IMR-90 (cell line): ENCODE measurements at regions not wholly inside any gene's neighbourhood (a gene's known extent, or its start where the extent isn't known, plus 50 kb on each side); places are given as distances from the start of the nearest gene placed in this dataset.

Experiments used
- ATAC-seq: fragments of 200-7000 bp; cut with Tn5 transposase; 2 replicates; pipeline ENCODE4 v1.9.1; 2020; ENCODE audit warnings: low read depth, mild to moderate bottlenecking, moderate library complexity
- BruUV-seq: library from RNA; stranded (reverse); fragments of 400-500 nt; replicated peaks from 2 replicates; lab custom pipeline; 2021; lab: Mats Ljungman, UMichigan
- CTCF ChIA-PET: fragments of 300-600 bp; formaldehyde crosslinking; extraction: SDS; loops from one replicate; lab custom pipeline; 2021; ENCODE audit warnings: antibody characterized with exemption; lab: Yijun Ruan, JAX
- POLR2A ChIA-PET: fragments of 300-600 bp; sonication (Branson Sonifier 250); formaldehyde crosslinking; loops from one replicate; lab custom pipeline; 2022; ENCODE audit warnings: antibody characterized with exemption; ENCODE audit not compliant: unreplicated experiment; lab: Charles Lee
- DNase-seq: peaks from one replicate; pipeline ENCODE4 v3.0.0; 2013
- H2AFZ ChIP-seq: replicated peaks from 2 replicates; pipeline ENCODE3; 2013; ENCODE audit warnings: low read length, mild to moderate bottlenecking; ENCODE audit not compliant: poor library complexity
- H2AK5ac ChIP-seq: 2 replicates; pipeline ENCODE4 v1.6.1; 2013; ENCODE audit warnings: low read depth, low read length, inconsistent platforms
- H2AK9ac ChIP-seq: replicated peaks from 2 replicates; pipeline ENCODE3; 2013; ENCODE audit warnings: mild to moderate bottlenecking, low read depth, low read length, moderate library complexity; ENCODE audit not compliant: poor library complexity
- H2BK120ac ChIP-seq: 2 replicates; pipeline ENCODE4 v1.6.1; 2013; ENCODE audit warnings: low read depth, low read length, inconsistent platforms
- H2BK15ac ChIP-seq: 3 replicates; pipeline ENCODE4 v1.6.1; 2013; ENCODE audit warnings: low read depth, low read length, inconsistent platforms
- H2BK20ac ChIP-seq: 2 replicates; pipeline ENCODE4 v1.6.1; 2013; ENCODE audit warnings: low read depth, mild to moderate bottlenecking, inconsistent platforms, low read length, moderate library complexity
- H2BK5ac ChIP-seq: 2 replicates; pipeline ENCODE4 v1.6.1; 2013; ENCODE audit warnings: mild to moderate bottlenecking, low read depth, low read length, inconsistent platforms; ENCODE audit not compliant: poor library complexity, severe bottlenecking
- H3K14ac ChIP-seq: replicated peaks from 2 replicates; pipeline ENCODE4 v1.6.1; 2013; ENCODE audit warnings: low read depth, low read length, inconsistent platforms
- H3K18ac ChIP-seq: 2 replicates; pipeline ENCODE4 v1.6.1; 2013; ENCODE audit warnings: low read depth, low read length, control low read depth
- H3K23ac ChIP-seq: 2 replicates; pipeline ENCODE4 v1.6.1; 2013; ENCODE audit warnings: low read depth, low read length, inconsistent platforms
- H3K27ac ChIP-seq: 2 replicates; pipeline ENCODE4 v1.5.1; 2013; ENCODE audit warnings: mild to moderate bottlenecking, control low read depth, low read length; ENCODE audit not compliant: insufficient read depth
- H3K27me3 ChIP-seq: 2 replicates; pipeline ENCODE4 v1.6.1; 2013; ENCODE audit warnings: low read length; ENCODE audit not compliant: control insufficient read depth, insufficient read depth
- H3K36me3 ChIP-seq: 2 replicates; pipeline ENCODE4 v1.6.1; 2013; ENCODE audit warnings: low read length, mixed read lengths; ENCODE audit not compliant: control insufficient read depth, insufficient read depth
- H3K4ac ChIP-seq: 2 replicates; pipeline ENCODE4 v1.6.1; 2013; ENCODE audit warnings: low read depth, low read length, inconsistent platforms
- H3K4me1 ChIP-seq: 2 replicates; pipeline ENCODE4 v1.6.1; 2013; ENCODE audit warnings: low read length, mixed read lengths; ENCODE audit not compliant: control insufficient read depth, insufficient read depth
- H3K4me2 ChIP-seq: 2 replicates; pipeline ENCODE4 v1.6.1; 2013; ENCODE audit warnings: low read depth, mild to moderate bottlenecking, control low read depth, low read length, moderate library complexity
- H3K4me3 ChIP-seq: 2 replicates; pipeline ENCODE4 v1.5.1; 2013; ENCODE audit warnings: low read depth, mild to moderate bottlenecking, control low read depth, low read length, moderate library complexity; ENCODE audit not compliant: insufficient read depth
- H3K56ac ChIP-seq: 2 replicates; pipeline ENCODE4 v1.6.1; 2013; ENCODE audit warnings: low read length, inconsistent platforms; ENCODE audit not compliant: insufficient read depth; ENCODE audit errors: extremely low read depth
- H3K79me1 ChIP-seq, 2 experiments: 2 replicates each; pipeline ENCODE4 v1.6.1; 2013; ENCODE audit warnings: low read length in 2 of 2, inconsistent platforms in 1 of 2, low read depth in 1 of 2
- H3K9ac ChIP-seq: 2 replicates; pipeline ENCODE4 v1.6.1; 2013; ENCODE audit warnings: low read depth, low read length, control low read depth
- H3K9me1 ChIP-seq: 2 replicates; pipeline ENCODE4 v1.6.1; 2013; ENCODE audit warnings: low read length, inconsistent platforms; ENCODE audit not compliant: insufficient read depth
- H3K9me3 ChIP-seq: 2 replicates; pipeline ENCODE4 v1.6.1; 2013; ENCODE audit warnings: low read length; ENCODE audit not compliant: control insufficient read depth, insufficient read depth
- H4K20me1 ChIP-seq: 2 replicates; pipeline ENCODE4 v1.6.1; 2013; ENCODE audit warnings: low read length, inconsistent platforms; ENCODE audit not compliant: insufficient read depth
- H4K5ac ChIP-seq: 2 replicates; pipeline ENCODE4 v1.6.1; 2013; ENCODE audit warnings: mild to moderate bottlenecking, low read depth, low read length, control low read depth
- H4K8ac ChIP-seq, 2 experiments: 2 replicates each; pipeline ENCODE4 v1.6.1; 2013; ENCODE audit warnings: low read depth in 2 of 2, low read length in 2 of 2, control low read depth in 1 of 2, inconsistent platforms in 1 of 2
- H4K91ac ChIP-seq: 2 replicates; pipeline ENCODE4 v1.6.1; 2013; ENCODE audit warnings: low read depth, low read length, inconsistent platforms; ENCODE audit not compliant: insufficient read depth
- CEBPB ChIP-seq: IDR thresholded peaks from 2 replicates; pipeline ENCODE4 v1.6.1; 2012; ENCODE audit warnings: low read depth, low read length, improper control_type of control experiment
- CHD1 ChIP-seq: IDR thresholded peaks from 2 replicates; pipeline ENCODE4 v1.6.1; 2012; ENCODE audit warnings: low read depth, low read length, improper control_type of control experiment
- ELK1 ChIP-seq: fragments of 150-350 bp; IDR thresholded peaks from 2 replicates; pipeline ENCODE4 v1.6.1; 2016; ENCODE audit warnings: low read depth, mild to moderate bottlenecking, low read length, moderate library complexity, borderline replicate concordance
- FOS ChIP-seq: fragments of 150-350 bp; IDR thresholded peaks from 2 replicates; pipeline ENCODE4 v1.6.1; 2016; ENCODE audit warnings: low read depth, low read length
- POLR2A ChIP-seq: IDR thresholded peaks from 2 replicates; pipeline ENCODE4 v1.6.1; 2012; ENCODE audit warnings: mild to moderate bottlenecking, low read depth, low read length
- RCOR1 ChIP-seq: IDR thresholded peaks from 2 replicates; pipeline ENCODE4 v1.6.1; 2012; ENCODE audit warnings: mild to moderate bottlenecking, low read length, improper control_type of control experiment; ENCODE audit not compliant: insufficient replicate concordance
- SMC3 ChIP-seq: fragments of 150-350 bp; IDR thresholded peaks from 2 replicates; pipeline ENCODE4 v1.6.1; 2016; ENCODE audit warnings: low read depth, mild to moderate bottlenecking, antibody characterized with exemption, low read length, moderate library complexity
- whole genome bisulfite sequencing, 2 experiments: methylation state at CpG; one replicate each; pipeline versions ENCODE4 v1.1.5 to v1.1.7; 2013; ENCODE audit warnings: missing lambda C conversion rate in 2 of 2; ENCODE audit not compliant: insufficient read length in 1 of 2; ENCODE audit errors: extremely low coverage in 2 of 2; 5-methylcytosine and 5-hydroxymethylcytosine counted together
- dilution Hi-C: fragments of 300-500 bp; cut with HindIII; formaldehyde crosslinking; loops from one replicate; pipeline ENCODE4 v1.14.3; 2018; ENCODE audit warnings: low sequenced_read_pairs; ENCODE audit not compliant: unreplicated experiment
- in situ Hi-C: fragments of 300-500 bp; cut with MboI; formaldehyde crosslinking; loops from 3 replicates; pipeline ENCODE4 v1.14.3; 2019; ENCODE audit warnings: low sequenced_read_pairs, inconsistent platforms, mixed read lengths
- intact Hi-C: fragments of 100-400 bp; cut with micrococcal nuclease; formaldehyde crosslinking; loops from 2 replicates; pipeline ENCODE4 v1.10.0; 2022
- TF ChIP-seq, protein P1 (sequence below): fragments of 150-350 bp; IDR thresholded peaks from 2 replicates; pipeline ENCODE4 v1.6.1; 2017; ENCODE audit warnings: mild to moderate bottlenecking, antibody characterized with exemption, low read length, low read depth

DNA sequence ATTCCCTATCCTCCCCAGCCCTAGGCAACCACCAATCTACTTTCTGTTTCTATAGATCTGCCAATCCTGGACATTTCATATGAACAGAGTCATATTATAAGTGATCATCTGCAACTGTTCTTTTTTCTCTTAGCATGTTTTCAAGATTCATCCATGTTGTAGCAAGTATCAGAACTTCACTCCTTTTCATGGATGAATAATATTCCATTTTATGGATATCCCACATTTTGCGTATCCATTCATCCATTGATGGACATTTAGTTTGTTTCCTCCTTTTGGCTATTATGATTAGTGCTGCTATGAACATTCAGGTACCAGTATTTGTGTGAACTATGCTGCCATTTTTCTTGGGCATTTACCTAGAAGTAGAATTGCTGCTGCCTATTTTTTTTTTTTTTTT is 51.3 kb upstream of the HAND1 start:
- no CpG with 5 or more reads among the region's 1 CpG for WGBS, 2 experiments
- intact Hi-C loops (no loop called here), dilution Hi-C loops (no loop called here), in situ Hi-C loops (no loop called here)
- H3K4me2 ChIP-seq: no peak overlapping the region
- no peak overlapping the region for H3K9ac ChIP-seq
- no peak overlapping the region for H3K56ac ChIP-seq
- no peak overlapping the region for H2AFZ ChIP-seq
- H4K91ac ChIP-seq: no peak overlapping the region
- no peak overlapping the region for H2AK5ac ChIP-seq
- H4K5ac ChIP-seq: no peak overlapping the region
- no peak overlapping the region for H3K18ac ChIP-seq
- H3K9me3 ChIP-seq: no peaks in the 10 kb centered on the region
- no peak overlapping the region for H2BK5ac ChIP-seq
- no peaks in the 10 kb centered on the region for H3K4me1 ChIP-seq
- H2AK9ac ChIP-seq: no peak overlapping the region
- BruUV-seq: no TSS peak
- H3K27ac ChIP-seq: no peak overlapping the region
- no peak overlapping the region for H4K8ac ChIP-seq
- no peak overlapping the region for H3K4me3 ChIP-seq
- peaks cover 13% of the 10 kb centered on the region for H3K27me3 ChIP-seq
- no peaks in the 10 kb centered on the region for H3K9me1 ChIP-seq
- H3K36me3 ChIP-seq: no peaks in the 10 kb centered on the region
- ChIA-PET CTCF (interaction anchor here (0.9 kb wide), 1 partner anchor 8 kb away, joined by 3 read pairs; no protein-coding TSS in a partner anchor), POLR2A (no interaction called here)
- no peaks in the 10 kb centered on the region for H4K20me1 ChIP-seq
- no peak overlapping the region for H3K23ac ChIP-seq
- H3K79me1 ChIP-seq: no peaks in the 10 kb centered on the region
- no peak overlapping the region for H2BK20ac ChIP-seq
- H3K4ac ChIP-seq: no peak overlapping the region
- H2BK120ac ChIP-seq: no peak overlapping the region
- TF ChIP-seq, protein P1, sequence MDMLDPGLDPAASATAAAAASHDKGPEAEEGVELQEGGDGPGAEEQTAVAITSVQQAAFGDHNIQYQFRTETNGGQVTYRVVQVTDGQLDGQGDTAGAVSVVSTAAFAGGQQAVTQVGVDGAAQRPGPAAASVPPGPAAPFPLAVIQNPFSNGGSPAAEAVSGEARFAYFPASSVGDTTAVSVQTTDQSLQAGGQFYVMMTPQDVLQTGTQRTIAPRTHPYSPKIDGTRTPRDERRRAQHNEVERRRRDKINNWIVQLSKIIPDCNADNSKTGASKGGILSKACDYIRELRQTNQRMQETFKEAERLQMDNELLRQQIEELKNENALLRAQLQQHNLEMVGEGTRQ: no peak
- no peak for TF ChIP-seq SMC3
- TF ChIP-seq ELK1: no peak
- no peak for TF ChIP-seq FOS
- no peak for TF ChIP-seq RCOR1
- TF ChIP-seq CEBPB: no peak
- no peak for TF ChIP-seq POLR2A
- no peak for TF ChIP-seq CHD1
- DNase-seq: no peak
- no peak overlapping the region for H3K14ac ChIP-seq
- ATAC-seq: no peak
- no peak overlapping the region for H2BK15ac ChIP-seq
